BLaER1 treated with 17β-estradiol and CSF1 and Interleukin-3, amounts not matched to agents 10 nM and 100 nM (cell line): ENCODE measurements at regions not wholly inside any gene's neighbourhood (a gene's known extent, or its start where the extent isn't known, plus 50 kb on each side); places are given as distances from the start of the nearest gene placed in this dataset.

ENCODE experiments used
- H3K27ac ChIP-seq, 11 experiments: shearing (Covaris generic); formaldehyde crosslinking; 2 replicates each; pipeline ENCODE4 v1.8.1; 2022
- H3K27me3 ChIP-seq, 11 experiments: shearing (Covaris generic); formaldehyde crosslinking; 2 replicates each; pipeline ENCODE4 v1.8.1; 2022
- H3K36me3 ChIP-seq, 11 experiments: shearing (Covaris generic); formaldehyde crosslinking; 2 replicates each; pipeline ENCODE4 v1.8.1; 2022
- H3K4me1 ChIP-seq, 10 experiments: shearing (Covaris generic); formaldehyde crosslinking; 2 replicates each; pipeline ENCODE4 v1.8.1; 2022
- H3K4me2 ChIP-seq, 11 experiments: shearing (Covaris generic); formaldehyde crosslinking; 2 replicates each; pipeline ENCODE4 v1.8.1; 2022
- H3K4me3 ChIP-seq, 10 experiments: shearing (Covaris generic); formaldehyde crosslinking; 2 replicates each; pipeline ENCODE4 v1.8.1; 2022
- H3K9ac ChIP-seq, 11 experiments: shearing (Covaris generic); formaldehyde crosslinking; 2 replicates each; pipeline ENCODE4 v1.8.1; 2022
- H3K9me3 ChIP-seq, 11 experiments: shearing (Covaris generic); formaldehyde crosslinking; replicated peaks in 1 of 11; 2 replicates each; pipeline ENCODE4 v1.8.1; 2022
- H4K20me1 ChIP-seq, 11 experiments: shearing (Covaris generic); formaldehyde crosslinking; 2 replicates each; pipeline ENCODE4 v1.8.1; 2022
- Cebpa-rat ChIP-seq, 11 experiments: shearing (Covaris generic); IDR thresholded peaks; 2 replicates each; pipeline ENCODE4 v1.8.1; 2022

DNA sequence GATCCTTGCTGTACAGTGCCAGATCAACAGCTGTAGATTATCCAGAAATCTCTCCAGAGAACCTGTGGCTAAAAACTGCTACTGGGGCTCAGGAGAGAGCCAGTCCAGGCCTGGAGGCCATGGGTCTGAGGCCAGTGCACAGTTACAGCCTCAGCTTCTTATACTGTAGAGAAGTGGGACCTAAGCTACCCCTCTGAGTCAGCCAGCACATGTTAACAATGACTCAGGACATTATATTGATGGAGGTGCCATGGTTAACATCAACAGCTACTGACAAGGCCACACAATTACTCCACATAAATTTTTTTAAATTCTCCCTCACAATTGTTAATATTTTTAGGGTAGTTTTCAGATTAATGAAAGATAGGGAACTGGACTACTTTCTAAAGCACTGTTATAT lies 138.5 kb downstream of the RBM26 start:
- Histone ChIP-seq H3K27ac (no peak overlapping the region), H3K4me3 (no peak overlapping the region), H4K20me1 (no peaks in the 10 kb centered on the region), H3K4me2 (no peak overlapping the region), H3K27me3 (no peaks in the 10 kb centered on the region), H3K4me1 (no peaks in the 10 kb centered on the region), H3K36me3 (no peaks in the 10 kb centered on the region), H3K9ac (no peak overlapping the region), H3K9me3 (no peaks in the 10 kb centered on the region)
- TF ChIP-seq Cebpa-rat (IDR thresholded peaks at IDR 0.05): no peak

DNA sequence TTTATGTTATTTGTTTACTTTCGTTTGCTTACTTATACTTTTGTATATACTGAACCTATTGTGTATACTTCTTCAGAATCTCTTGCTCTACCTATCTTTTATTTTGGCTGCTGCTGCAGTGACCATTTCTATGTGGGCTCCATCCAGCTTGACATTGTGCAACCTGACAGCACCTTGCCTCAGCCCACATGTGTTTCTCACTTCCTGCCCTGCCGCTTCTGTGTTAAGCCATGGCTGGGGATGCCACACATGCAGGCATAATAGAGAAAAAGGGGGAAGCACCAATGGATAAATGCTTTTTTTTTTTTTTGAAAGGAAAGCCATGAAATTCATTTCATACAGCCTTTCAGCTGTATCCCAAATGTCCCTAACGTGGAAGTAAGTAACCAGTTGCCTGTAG lies 147.6 kb downstream of the RBM26 start:
- Histone ChIP-seq H3K36me3 (no peaks in the 10 kb centered on the region), H3K9ac (no peak overlapping the region), H3K9me3 (no peaks in the 10 kb centered on the region), H3K4me3 (no peak overlapping the region), H3K27me3 (no peaks in the 10 kb centered on the region), H3K4me1 (no peaks in the 10 kb centered on the region), H4K20me1 (no peaks in the 10 kb centered on the region), H3K27ac (no peak overlapping the region), H3K4me2 (no peak overlapping the region)
- no peak for TF ChIP-seq Cebpa-rat (IDR thresholded peaks at IDR 0.05)

DNA sequence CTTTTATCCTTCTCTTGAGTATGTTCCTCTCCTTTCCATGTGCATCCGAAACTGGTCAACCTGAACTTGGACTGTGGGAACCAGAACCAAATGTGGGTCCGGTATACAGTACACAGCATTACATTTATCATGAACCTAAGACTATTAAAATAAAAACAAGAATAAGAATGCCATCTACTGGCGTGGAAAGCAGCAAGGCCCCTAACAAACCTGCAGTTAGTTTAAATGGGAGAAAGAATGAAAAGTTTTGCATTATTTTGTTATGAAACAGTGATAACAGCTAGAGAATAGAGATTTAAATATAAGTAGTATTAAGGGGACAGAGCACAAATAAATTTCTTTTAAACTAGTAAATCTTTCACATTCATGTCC lies 159.5 kb downstream of the RBM26 start:
- Histone ChIP-seq H3K27me3 (no peaks in the 10 kb centered on the region), H3K27ac (no peak overlapping the region), H3K9me3 (no peaks in the 10 kb centered on the region; a peak in 1 of 22 replicates), H3K4me1 (no peaks in the 10 kb centered on the region), H3K4me3 (no peak overlapping the region), H3K36me3 (no peaks in the 10 kb centered on the region), H3K4me2 (no peak overlapping the region), H3K9ac (no peak overlapping the region), H4K20me1 (no peaks in the 10 kb centered on the region)
- TF ChIP-seq Cebpa-rat (IDR thresholded peaks at IDR 0.05): no peak

DNA sequence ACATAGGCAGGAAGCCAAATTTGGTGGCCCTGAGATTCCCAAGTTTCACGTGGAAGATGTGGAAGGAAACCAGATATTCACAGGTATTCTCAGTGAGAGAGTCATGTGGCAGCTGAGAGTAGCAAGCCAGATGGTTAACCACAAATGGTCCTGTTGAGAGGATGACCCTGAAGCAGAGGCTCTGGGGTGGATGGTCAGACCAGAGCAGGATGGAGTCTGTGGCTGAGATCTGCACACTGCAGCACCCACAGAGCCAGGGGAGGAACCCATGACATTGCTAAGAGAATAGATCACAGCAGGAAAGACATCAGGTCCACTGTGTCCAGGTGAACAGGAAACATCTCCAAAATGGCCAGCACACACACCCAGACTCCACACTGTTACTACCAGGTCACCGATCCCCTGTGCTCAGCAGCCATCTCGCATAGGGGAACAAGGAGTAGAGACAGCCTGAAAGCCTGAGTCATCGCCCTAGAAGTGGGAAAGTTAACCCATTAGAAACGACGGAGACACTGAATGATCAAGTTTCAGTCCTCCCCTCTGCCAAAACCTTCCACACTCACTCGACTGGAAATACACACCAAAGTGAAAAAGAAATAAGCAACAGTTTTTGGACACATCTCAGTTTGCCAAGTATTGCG lies 160.0 kb downstream of the RBM26 start:
- H3K4me1 ChIP-seq: no peaks in the 10 kb centered on the region
- no peak for TF ChIP-seq Cebpa-rat (IDR thresholded peaks at IDR 0.05)
- no peak overlapping the region for H3K9ac ChIP-seq
- no peak overlapping the region for H3K27ac ChIP-seq
- no peak overlapping the region for H3K4me3 ChIP-seq
- no peaks in the 10 kb centered on the region for H4K20me1 ChIP-seq
- H3K9me3 ChIP-seq: no peaks in the 10 kb centered on the region; a peak in 1 of 22 replicates
- no peak overlapping the region for H3K4me2 ChIP-seq
- no peaks in the 10 kb centered on the region for H3K36me3 ChIP-seq
- H3K27me3 ChIP-seq: no peaks in the 10 kb centered on the region

DNA sequence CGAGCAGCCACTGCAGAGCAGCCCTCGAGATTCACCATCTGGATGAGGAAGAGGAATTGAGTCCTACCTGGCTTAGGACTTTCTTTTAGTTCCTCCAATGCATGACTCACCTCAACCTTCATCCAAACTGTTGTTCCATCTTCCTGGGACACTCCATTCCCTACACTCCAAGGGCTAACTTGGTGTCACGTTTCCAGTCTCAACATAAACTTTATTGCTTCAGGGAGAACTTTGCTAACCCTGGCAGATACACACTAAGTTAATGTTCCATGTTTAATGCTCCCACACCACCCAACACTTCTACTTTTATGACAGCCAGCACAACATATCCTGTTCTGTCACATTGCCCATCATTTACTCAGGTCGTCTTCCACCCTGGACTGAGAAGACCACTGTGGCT lies 164.4 kb downstream of the RBM26 start:
- Histone ChIP-seq H3K9me3 (no peaks in the 10 kb centered on the region), H3K36me3 (no peaks in the 10 kb centered on the region), H3K4me2 (no peak overlapping the region), H3K27ac (no peak overlapping the region), H3K4me1 (no peaks in the 10 kb centered on the region), H3K9ac (no peak overlapping the region), H3K27me3 (no peaks in the 10 kb centered on the region), H3K4me3 (no peak overlapping the region), H4K20me1 (no peaks in the 10 kb centered on the region)
- TF ChIP-seq Cebpa-rat (IDR thresholded peaks at IDR 0.05): no peak

DNA sequence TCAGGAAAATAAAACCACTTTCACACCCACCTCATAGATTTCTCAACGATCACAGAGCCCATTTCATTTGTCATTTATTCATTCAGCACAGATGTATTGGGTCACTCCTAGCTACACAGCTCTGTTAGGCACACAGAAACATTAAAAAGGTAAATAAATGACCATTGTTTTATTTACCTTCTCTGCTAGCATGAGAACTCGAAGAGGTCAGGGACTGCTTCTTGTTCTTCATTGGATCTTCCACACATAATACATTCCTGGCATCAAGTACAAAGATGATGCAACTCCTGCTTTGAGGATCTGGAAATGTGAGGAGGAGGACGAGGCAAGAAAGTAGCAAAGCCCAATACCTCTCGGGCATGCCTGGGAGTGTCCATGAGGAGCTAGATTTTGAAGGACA lies 168.1 kb downstream of the RBM26 start:
- Histone ChIP-seq H3K27ac (no peak overlapping the region), H3K27me3 (no peaks in the 10 kb centered on the region), H3K9ac (no peak overlapping the region), H3K4me2 (no peak overlapping the region), H3K4me3 (no peak overlapping the region), H3K4me1 (peaks cover 0 to 4% (median 0%) of the 10 kb centered on the region in 10 experiments; a peak in 7 of 20 replicates), H3K9me3 (no peaks in the 10 kb centered on the region), H3K36me3 (no peaks in the 10 kb centered on the region), H4K20me1 (no peaks in the 10 kb centered on the region)
- no peak for TF ChIP-seq Cebpa-rat (IDR thresholded peaks at IDR 0.05)

DNA sequence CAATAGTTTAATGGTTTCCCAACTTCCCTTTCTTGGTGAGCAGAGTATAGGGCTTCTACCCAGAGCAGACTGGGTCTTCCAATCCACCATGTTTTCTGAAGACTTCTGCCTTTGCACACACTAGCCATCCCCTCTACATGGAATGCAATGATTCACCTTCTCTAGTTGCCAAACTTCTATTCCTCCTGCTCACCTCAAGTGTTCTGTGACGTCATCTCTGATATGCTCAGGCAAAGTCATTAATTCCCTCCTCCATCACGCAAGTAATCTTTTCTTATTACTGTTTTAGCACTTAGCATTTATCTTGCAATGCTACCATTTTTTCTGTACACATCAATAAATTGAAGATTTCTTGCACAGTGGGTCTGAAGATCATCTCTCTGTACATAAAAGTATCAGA lies 174.2 kb downstream of the RBM26 start:
- H3K36me3 ChIP-seq: no peaks in the 10 kb centered on the region
- H3K27me3 ChIP-seq: no peaks in the 10 kb centered on the region
- H3K4me1 ChIP-seq: peaks cover 0 to 24% (median 0%) of the 10 kb centered on the region in 10 experiments; a peak in 8 of 20 replicates
- no peak overlapping the region for H3K4me3 ChIP-seq
- H4K20me1 ChIP-seq: no peaks in the 10 kb centered on the region
- H3K27ac ChIP-seq: no peak overlapping the region
- no peak for TF ChIP-seq Cebpa-rat (IDR thresholded peaks at IDR 0.05)
- H3K9me3 ChIP-seq: no peaks in the 10 kb centered on the region
- H3K4me2 ChIP-seq: no peak overlapping the region
- no peak overlapping the region for H3K9ac ChIP-seq

DNA sequence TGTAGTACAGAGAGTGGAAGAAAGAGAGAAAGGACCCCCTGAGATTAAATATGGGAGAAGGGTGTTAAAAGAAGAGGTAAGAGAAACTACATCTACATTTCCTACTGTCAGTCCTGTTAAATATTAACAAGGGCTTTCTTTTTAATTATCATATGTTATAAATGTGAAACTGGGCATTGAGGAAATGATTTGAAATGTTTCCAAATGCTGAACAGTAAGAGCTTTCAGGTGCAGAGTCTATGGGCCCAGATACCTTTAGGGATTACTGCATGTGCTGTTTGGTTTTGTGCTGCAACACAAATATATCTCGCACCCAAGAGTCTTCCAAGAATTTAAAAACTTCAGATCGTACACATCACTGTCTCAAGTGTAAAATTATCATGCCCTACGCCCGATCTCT lies 176.3 kb downstream of the RBM26 start:
- Histone ChIP-seq H3K9me3 (no peaks in the 10 kb centered on the region), H3K4me1 (peaks cover 0 to 24% (median 0%) of the 10 kb centered on the region in 10 experiments; a peak in 8 of 20 replicates), H3K4me2 (no peak overlapping the region), H4K20me1 (no peaks in the 10 kb centered on the region), H3K27ac (no peak overlapping the region), H3K27me3 (no peaks in the 10 kb centered on the region), H3K9ac (no peak overlapping the region), H3K36me3 (no peaks in the 10 kb centered on the region), H3K4me3 (no peak overlapping the region)
- TF ChIP-seq Cebpa-rat (IDR thresholded peaks at IDR 0.05): no peak

DNA sequence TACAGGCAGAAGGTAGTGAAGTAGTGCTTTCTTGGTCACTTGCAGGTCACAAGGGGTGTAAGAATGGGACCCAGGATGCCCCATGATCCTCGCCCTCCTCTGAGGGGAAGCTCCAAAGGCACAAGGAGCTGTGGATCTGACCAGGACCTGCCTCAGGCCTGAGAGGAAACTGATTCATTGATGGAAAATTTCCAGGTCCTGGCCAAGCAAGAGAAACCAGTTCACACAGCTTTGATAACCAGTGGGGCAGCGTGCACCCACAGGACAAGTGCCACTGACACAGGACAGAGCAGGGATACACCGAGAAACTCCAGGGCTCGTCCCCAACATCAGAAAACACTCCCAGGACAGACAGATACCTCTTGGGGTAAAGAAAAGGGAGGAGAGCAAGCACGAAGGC lies 177.1 kb downstream of the RBM26 start:
- H3K4me2 ChIP-seq: no peak overlapping the region
- no peak overlapping the region for H3K9ac ChIP-seq
- no peaks in the 10 kb centered on the region for H4K20me1 ChIP-seq
- H3K4me3 ChIP-seq: no peak overlapping the region
- H3K27me3 ChIP-seq: no peaks in the 10 kb centered on the region
- no peak for TF ChIP-seq Cebpa-rat (IDR thresholded peaks at IDR 0.05)
- H3K4me1 ChIP-seq: peaks cover 0 to 24% (median 0%) of the 10 kb centered on the region in 10 experiments; a peak in 8 of 20 replicates
- H3K36me3 ChIP-seq: no peaks in the 10 kb centered on the region
- H3K9me3 ChIP-seq: no peaks in the 10 kb centered on the region
- no peak overlapping the region for H3K27ac ChIP-seq

DNA sequence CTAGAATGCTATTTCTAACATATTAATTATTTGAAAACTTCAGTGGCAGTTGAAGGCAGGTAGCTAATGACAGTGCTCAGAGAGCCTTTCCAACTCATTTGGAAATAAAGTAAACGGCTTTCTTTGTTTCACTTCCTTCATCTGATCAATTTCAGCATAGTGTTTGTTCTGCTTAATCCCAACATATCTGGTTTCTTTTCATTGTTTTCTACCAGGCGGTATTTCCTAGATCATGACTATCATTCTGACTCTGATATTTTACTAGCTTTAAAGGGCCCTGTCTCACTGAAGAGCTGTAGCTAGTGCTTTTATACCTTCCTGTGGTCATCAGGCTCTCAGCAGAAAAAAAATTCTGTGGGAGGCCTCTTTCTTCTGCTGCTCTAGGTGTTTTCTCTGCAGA lies 178.6 kb downstream of the RBM26 start:
- H3K4me1 ChIP-seq: peaks cover 0 to 14% (median 0%) of the 10 kb centered on the region in 10 experiments; a peak in 6 of 20 replicates
- no peaks in the 10 kb centered on the region for H3K36me3 ChIP-seq
- H3K4me3 ChIP-seq: no peak overlapping the region
- H3K27me3 ChIP-seq: no peaks in the 10 kb centered on the region
- H3K9ac ChIP-seq: no peak overlapping the region
- no peak for TF ChIP-seq Cebpa-rat (IDR thresholded peaks at IDR 0.05)
- 0 out of 22 replicates have a peak overlapping the region, but pooled peaks of 1 of the 11 experiments have one; percentile 13 for H3K27ac ChIP-seq
- no peaks in the 10 kb centered on the region for H3K9me3 ChIP-seq
- H4K20me1 ChIP-seq: no peaks in the 10 kb centered on the region
- peak overlapping the region in 4 of 11 experiments; percentile 3 to 27 (median 19); a peak in 4 of 22 replicates for H3K4me2 ChIP-seq
